ENCODE measurements at regions not wholly inside any gene's neighbourhood (a gene's known extent, or its start where the extent isn't known, plus 50 kb on each side); places are given as distances from the start of the nearest gene placed in this dataset.

- DNase-seq = no peak
Observed at GRCh38 chr4:165723051-165723795, 149.8 kb upstream of the TLL1 start.

DNA sequence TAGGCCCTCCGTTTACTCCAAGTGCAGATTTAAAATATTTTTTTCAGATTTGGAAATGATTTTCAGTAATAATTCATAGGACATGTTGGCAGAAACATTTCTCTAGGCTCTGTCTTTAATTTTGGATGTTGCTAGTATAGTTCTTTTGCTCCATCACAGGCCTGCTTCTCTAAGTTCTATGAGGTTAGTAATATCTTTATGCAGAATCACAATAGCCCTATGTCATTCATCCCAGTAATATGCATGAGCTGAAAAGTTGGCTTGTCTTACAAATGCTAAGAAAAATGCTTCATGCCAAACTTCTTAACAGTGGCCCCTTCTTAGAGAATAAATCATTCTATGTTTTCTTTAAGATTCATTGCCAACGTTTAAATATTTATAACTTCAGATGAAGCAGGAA, 148.3 kb upstream of the TLL1 start:
- no peak for DNase-seq

GRCh38 chr4:165725352-165725751, 147.7 kb upstream of the TLL1 start:
- DNase-seq = no peak

DNA sequence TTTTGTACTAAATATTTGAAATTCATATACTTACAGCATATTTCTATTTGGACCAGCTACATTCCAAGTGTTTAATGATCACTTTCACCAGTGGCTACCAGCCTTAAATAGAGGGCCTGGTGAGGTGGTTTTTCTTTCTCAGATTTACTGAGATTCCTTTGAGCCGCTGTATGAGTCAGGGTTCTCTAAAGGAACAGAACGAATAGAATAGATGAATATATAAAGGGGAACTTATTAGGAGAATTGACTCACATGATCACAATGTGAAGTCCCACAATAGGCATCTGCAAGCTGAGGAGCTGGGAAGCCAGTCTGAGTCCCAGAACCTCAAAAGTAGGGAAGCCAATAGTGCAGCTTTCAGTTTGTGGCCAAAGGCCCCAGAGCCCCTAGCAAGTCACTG, 146.2 kb upstream of the TLL1 start:
- no peak for DNase-seq

DNA sequence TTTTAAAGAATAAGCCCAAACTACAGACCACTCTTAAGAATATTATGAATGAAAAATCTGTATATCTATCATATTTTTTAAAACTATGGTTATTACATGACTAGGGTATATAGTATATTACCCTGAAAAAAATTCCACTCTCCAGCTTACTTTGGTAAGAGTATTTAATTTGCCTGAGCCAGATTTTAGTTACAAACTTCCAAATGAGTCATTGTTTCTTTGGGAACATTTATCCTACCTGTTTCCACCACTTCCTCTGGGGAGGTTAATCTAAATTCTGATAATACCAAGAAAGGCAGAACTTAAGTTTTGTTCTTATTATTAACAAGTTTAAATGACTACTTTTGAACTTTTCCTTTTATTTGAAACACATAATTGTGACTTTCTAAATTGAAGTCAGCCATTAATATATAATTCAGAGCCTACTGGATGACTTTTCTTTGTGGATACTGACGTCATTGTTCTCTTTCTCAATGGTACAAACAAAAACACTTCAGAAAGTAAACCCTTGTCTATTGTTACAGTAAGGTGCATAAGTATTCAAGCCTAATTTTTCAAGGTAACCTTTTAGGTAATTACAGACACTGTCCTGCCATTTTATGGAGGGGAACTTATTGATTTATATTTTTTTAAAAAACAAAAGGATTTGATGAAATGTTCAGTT, 135.6 kb upstream of the TLL1 start:
- no peak for DNase-seq

DNA sequence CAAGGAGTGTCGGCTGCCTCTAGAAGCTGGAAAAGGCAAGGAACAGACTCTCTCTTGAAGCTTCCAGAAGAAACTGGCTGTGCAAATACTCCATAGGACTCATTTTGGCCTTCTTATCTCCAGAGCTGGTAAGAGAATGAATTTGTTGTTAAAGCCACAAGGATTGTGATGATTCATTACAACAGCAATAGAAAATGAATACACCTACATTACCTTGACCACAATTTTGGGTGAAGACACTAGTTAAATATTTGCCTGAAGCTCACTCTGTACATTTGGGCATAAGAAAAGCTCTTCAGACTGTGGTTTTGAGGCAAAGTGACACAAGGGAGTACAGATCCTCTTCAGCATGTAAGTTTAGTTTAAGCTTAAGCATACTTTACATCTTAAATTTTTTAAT, 134.5 kb upstream of the TLL1 start:
- no peak for DNase-seq

- DNase-seq = no peak
Observed at GRCh38 chr4:165740911-165741310, 132.1 kb upstream of the TLL1 start.

DNA sequence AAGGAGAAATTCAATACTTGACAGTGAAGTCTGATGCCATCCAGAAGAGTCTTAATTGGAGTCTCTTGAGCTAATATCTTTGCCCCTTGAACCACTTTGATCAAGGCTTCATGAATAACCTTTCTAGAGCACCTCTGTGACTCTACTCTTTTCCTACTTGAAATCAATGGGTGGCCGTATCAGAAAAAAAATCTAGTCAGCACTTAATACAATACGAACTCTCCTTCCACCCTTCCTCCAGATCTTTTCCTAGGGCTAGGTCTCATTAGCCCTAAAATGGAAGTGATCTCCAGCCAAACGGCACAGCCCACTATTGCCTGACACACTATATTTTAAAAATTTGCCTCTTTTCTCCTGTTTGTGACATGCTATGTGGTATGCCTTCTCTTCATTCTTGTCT, 129.6 kb upstream of the TLL1 start:
- DNase-seq = no peak

DNA sequence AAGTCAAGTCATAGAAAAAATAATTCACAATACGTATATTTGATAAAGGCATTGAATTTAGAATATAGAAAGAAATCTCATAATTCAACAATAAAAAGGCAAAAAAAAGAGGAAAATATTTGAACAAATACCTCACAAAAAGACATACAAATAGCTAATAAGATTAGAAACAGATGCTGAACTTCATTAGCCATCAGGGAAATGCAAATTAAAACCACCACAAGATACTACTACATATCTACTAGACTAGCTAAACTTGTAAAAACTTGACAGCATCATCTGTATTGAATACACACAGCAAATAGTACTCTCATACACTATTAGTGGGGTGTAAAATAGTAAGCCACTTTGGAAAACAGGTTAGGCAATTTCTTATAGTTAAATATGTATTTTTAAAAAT, 128.7 kb upstream of the TLL1 start:
- no peak for DNase-seq

- DNase-seq = no peak
Observed at GRCh38 chr4:165748321-165748720, 124.7 kb upstream of the TLL1 start.

GRCh38 chr4:165751882-165752281, 121.2 kb upstream of the TLL1 start:
- DNase-seq = no peak

DNA sequence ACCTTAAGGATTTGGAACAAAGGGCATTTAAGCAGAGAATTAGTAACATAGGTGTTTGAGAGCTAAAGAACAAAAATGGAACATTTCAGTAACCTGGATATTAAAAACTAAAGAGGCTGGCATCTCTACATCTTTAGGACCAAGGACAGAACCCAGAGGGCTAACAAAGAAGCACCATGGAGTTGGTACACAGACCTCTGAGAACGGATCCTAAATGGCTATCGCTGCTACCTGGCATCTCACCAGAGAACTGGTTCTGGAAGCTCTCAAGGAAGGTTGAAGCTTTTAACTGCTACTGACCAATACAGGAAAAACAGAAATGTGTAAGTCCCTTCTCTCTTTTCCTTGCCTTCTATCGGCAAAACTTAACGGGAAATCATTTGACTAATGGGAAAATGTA, 118.4 kb upstream of the TLL1 start:
- DNase-seq = no peak

GRCh38 chr4:165756836-165757235, 116.2 kb upstream of the TLL1 start:
- DNase-seq = no peak

DNA sequence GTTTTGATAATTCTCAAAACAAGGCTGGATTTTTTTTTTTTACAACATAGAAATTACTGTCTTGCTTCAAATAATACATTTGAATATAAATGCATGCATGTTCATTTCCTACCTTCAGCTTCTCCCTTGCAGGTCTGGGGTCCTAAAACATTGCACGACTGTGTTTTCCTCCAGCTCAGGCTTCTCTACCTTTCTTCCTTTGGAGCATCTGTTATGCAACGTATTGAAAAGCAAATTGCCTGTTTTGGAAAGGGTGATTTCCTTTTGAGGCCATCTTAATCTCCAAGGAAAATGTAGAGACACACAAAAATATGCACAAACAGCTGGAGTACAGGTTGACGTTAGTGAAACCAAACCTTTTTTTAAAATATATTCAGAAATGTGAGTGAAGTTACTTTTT, 115.6 kb upstream of the TLL1 start:
- DNase-seq = no peak

GRCh38 chr4:165758086-165758485, 115.0 kb upstream of the TLL1 start:
- DNase-seq = no peak

DNA sequence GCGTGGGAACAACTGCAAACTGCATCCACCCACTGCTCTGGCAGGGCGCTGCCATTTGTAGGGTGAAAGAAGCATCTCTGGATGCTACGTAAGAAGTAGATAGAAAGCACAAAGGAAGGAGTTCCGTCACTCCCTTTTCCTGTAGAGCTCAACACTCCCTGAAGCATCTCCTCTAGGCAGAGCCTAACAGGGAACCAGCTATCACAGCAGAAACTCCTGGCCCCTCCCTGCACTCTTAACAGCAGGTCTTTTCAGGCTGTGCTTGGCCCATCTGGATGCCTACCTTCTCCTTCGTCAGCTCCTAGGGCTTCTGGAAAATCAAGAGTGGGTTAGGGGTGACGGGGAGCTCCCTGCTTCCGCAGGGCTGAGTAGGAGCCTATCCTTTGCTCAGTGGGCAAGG, 112.9 kb upstream of the TLL1 start:
- no peak for DNase-seq

DNA sequence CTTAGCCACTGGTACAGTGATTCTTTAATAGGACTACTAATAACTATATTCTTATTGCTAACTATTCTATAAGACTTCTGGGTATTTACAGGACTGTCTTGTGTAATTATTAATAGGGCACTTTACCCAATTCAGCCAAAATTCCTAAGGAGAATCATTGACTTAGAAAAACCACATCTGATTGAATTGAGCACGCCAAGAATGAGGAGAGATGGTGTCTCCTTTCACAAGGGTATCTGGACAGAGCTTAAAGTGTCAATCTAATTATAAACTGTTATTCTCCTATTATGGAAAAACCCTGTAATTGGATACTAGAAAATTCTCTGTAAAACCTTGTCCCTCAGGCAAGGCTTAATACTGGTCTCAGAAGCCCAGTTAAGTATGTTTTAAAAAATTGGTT, 111.1 kb upstream of the TLL1 start:
- DNase-seq = no peak

GRCh38 chr4:165763640-165764039, 109.4 kb upstream of the TLL1 start:
- no peak for DNase-seq

DNA sequence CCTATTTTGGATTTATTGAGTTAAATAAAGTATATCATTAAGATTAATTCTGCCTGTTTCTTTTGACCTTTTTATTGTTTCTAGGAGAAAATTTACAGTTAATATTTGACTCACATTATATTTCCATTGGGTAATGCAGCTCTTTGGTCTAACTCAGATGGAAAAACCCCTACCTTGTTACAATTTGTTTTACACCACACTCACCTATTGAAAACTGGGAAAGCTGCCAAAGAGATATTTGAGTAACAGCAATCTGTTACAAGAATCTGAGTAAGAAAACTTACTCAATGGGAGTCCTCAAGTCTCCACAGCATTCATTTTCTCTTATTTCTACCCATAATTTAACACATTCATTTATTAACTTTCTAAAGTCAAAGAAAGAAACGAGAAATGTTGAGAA, 108.0 kb upstream of the TLL1 start:
- no peak for DNase-seq

GRCh38 chr4:165766018-165766417, 107.0 kb upstream of the TLL1 start:
- DNase-seq = no peak

DNA sequence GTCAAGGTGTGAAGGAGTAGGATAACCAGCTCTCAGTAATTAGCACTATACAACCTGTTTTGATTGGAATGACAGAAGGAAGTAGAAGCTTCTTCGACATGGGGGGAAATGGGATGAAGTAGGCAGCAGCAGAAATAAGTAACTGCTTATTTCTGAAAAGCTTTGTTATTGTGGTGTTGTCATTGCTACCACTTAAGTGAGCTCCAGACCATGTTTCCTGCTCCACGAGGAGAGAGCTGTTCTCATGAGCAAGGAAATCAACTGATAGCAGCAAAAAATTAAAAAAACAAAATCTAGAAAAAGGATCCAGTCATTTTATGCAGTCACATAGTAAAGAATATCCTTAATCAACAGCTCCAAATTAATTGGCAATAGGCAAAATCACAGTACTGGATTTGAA, 106.1 kb upstream of the TLL1 start:
- DNase-seq = no peak

GRCh38 chr4:165767671-165768070, 105.4 kb upstream of the TLL1 start:
- no peak for DNase-seq

DNA sequence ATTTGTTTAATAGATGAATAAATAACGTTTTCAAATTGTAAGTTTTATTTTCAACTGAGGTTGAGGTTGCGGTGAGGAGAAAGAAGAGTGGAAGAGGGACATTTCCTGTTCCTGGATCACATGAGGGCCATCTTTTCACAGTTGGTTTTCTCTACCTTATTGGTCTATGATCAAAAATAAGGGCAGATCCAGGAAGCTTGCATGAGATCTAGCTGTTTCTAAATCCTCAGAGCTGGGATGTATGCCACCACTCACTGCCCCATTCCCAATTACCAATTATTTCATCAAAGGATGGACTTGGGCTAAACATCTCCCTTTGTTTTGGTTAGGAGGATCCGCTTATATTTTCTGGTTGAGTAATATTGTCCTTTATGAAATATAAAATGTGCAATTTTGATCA, 104.8 kb upstream of the TLL1 start:
- no peak for DNase-seq

- DNase-seq = no peak
Observed at GRCh38 chr4:165774326-165774725, 98.7 kb upstream of the TLL1 start.

Measured in right forelimb (tissue), 1 donor.